NCI-H82 treated with DMSO at 0.1 percent for 48 hours (cell line): ENCODE measurements at regions not wholly inside any gene's neighbourhood (a gene's known extent, or its start where the extent isn't known, plus 50 kb on each side); places are given as distances from the start of the nearest gene placed in this dataset.

Experiments used
- DNase-seq: peaks from one replicate; lab custom pipeline; 2025; ENCODE audit not compliant: unreplicated experiment; lab: John Stamatoyannopoulos, UW

DNA sequence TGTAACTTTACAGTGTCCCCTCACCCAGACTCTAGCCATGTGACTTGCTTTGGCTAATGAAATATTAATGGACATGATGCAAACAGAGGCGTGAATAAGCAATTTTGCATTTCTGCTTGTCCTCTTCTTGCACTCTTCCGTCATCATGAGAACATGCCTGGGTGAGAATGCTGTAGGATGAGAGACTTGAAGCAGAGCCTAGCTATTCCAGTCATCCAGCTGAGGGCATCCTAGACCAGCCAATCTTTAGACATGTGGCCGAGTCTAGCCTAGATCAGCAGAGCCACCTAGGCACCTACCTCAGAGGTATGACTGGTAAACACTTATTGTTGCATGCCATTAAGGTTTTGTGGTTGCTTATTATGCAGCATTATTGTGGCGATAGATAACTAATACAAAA lies 450.5 kb upstream of the AZI2 start:
- no peak for DNase-seq

DNA sequence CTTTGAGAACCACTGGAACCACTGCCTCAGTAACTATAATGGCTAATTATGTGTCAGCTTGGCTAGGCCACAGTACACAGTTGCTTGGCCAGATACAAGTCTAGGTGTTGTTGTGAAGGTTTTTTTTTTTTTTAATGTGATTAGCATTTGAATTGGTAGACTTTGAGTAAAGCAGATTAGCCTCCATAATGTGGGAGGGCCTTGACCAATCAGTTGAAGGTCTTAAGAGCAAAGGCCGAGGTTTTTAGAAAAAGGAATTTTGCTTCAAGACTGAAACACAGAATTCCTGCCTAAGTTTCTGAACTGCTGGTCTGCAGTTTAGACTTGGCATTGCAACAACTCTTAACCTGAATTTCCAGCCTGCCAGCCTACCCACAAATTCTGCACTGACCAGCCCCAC lies 451.6 kb upstream of the AZI2 start:
- DNase-seq = no peak

DNA sequence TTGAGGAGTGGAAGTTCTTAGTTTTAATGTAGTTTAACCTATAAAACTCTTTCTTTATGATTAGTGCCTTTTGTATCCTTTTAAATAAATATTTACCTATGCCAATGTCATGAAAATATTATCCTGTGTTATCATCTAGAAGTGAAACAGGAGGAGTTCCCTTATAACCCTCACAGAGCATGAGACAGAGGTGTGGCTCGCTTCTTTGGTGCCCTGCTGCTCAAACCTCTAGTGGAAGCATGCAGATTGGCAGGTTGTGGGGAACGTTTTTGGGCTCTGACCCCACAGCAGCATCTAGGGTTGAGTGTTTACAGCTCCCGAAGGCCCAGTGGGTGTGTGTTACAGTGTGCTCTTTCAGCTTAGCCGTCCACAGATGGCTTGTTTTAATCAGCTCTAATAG lies 459.4 kb upstream of the AZI2 start:
- DNase-seq = no peak

DNA sequence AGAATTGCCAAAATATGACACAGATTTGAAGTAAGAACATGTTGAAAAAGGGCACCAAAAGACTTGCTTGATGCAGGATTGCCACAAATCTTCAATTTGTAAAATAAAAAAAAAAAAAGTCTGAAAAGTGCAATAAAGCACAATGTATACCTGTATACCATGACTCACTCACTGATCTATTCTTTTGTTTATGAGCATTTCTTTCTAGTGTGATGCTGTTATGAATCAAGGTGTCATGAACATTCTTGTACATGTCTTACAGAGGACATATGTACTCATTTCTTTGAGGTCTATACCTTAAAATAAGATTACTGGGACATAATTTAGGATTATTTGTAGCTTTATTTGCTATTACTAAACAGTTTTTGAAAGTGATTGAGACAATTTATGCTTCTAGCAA lies 464.9 kb upstream of the RBMS3 start:
- no peak for DNase-seq

DNA sequence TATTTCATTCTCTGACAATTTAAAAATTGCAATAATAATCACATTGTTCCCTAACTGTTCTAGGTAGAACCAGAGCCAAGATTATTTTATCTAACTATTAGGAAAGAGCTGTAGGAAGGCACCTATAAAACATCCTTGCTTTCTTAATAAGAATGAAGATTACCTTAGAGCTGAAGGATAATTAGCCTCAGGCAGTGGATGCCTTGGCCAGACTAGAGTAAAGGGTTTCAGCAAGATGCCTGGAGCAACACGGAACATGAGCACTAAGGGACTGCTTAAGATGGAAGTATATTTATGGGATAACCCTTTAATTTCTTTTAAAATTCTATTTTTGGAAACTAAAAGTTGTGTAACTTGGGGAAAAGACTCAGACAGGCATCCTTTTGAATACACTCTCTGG lies 456.6 kb upstream of the RBMS3 start:
- no peak for DNase-seq

DNA sequence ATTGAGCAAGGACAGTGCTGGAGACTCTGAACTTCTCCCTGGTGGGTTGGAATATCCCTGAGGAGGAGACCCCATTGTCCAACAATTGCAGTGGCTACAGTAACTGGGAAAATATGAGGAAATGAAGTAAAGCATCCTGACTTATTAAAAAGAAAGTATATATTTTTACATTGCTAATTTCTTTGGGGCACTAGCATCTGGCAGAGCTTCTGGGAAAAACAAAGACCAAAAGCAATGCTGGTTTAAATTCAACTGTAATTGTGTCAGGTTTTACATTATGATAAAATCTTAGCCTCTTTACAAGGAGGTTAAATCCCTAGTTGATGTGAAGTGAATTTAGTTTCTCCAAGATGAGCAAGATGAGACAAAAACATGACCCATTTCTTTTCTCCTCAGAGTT lies 454.0 kb upstream of the RBMS3 start:
- no peak for DNase-seq

DNA sequence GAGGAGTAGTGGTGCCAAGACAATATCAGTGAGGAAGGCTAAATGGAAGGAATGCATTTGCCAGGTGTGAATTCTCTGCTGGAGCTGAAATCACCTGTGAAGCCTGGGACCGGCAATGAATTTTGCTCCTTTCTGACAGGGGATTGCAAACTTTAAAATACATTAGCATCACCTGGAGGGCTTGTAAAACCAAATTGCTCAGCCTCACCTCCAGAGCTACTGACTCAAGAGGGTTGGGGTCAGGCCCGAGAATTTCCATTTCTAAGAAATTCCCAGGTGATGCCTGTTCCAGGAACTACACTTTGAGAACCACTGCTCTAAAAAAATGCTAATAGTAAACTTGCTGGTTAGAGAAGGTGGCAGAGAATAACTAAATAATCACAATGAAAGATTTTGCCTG lies 445.6 kb upstream of the RBMS3 start:
- no peak for DNase-seq

DNA sequence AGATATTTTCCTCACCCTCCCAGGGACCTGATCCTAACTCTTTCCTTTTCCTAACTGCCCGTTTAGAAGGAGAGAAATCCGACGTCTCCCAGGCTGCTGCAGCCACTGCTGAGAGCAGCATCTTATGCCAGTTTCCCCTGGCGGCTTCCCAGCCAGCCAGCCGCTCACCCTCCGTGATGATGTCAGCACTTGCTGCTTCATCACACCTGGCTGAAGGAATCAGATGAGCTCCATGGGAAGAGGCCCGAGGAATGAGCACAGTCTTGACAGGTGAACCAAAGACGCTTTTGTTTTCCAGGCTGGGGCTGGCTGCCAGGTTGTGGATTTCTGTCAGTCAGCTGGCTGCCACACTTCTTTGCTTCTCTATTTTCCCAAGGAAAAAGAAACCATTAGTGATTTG lies 445.1 kb upstream of the RBMS3 start:
- DNase-seq = no peak

DNA sequence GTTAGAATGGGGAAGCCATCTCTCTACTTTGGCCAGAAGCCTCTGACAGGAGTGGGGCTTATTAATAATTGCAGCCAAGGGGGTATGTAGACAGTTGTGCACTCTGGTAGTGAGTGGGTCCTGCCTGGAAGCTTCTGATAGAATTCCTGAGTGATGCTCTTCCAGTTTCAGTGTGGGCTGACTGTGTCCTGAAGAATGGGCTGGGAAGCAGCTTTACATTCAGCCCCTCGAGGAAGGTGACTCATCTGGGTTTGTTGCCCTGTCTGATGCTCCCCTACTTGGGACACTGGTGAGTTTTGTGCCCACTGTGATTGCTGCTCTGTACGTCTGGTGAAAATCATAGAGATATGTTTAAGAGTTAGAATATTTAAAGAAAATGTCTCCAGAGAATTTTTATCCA lies 444.7 kb upstream of the RBMS3 start:
- DNase-seq = no peak

DNA sequence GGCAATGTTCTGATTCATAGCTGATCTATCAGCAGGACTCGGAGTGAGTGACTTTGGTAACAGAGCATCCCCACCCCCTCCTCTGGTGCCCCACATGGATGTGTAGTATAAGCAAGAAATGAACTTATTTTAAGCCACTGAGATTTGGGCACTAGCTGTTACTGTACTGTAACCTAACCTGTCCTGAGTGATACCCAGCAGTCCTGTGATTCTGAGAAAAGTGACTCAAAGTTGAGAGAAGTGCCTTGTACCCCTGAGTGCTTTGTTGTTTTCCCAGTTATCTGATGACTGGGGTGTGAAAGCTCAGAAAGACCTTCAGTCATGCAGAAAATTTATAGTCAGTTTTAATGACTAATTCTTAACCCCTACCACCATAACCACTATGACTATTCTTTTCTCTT lies 439.9 kb upstream of the RBMS3 start:
- no peak for DNase-seq

DNA sequence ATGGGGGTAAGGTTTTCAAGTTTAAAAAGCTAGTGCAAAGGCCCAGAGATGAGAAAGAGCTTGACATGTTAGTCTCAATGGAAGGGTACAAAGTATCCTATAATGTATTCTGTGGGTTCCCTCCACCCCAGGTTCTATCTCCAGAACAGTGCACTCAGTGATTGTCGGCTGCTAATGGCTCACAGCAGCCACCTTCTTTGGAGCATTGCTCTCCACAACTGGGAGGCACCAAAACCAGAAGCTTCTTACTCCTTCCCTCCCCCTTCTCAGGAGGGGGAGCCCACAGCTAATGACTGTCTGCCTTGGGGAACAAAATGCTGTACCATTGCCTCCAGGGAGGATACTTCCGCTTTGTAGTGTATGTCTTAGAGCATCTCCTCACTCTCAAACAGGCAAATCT lies 439.4 kb upstream of the RBMS3 start:
- DNase-seq = no peak

DNA sequence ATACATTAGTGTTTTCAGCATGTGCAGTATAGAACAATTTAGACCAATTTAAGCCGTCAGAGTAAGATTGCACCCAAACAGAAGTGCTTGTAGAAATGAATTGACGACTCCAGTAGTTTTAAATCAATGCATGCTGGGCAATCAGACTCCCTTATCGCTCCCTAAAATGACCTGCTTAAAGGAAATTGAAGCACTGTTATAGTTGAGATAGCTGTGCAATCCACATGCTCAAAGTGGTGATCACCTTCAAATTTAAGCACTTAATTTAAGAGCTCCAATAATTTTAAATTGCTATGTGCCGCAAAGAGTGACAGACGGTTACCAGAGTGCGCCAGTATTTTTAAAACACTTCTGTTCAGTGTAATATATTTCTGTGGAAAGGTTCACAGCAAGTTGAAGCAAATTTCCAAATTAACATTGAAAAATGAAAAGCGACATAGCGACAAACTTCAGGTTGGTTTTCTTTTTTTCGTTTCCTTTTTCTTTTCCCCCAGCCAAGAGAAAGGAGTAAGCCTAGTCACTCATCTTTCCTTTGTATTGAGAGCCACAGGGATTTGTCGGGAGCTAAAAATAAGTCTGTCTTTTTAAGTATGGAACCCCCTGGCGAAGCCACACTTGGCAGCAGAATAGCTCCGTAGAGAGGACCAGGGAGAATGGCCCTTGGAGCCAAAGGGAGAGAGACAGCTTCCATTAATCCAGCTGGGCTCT lies 436.4 kb upstream of the RBMS3 start:
- no peak for DNase-seq

DNA sequence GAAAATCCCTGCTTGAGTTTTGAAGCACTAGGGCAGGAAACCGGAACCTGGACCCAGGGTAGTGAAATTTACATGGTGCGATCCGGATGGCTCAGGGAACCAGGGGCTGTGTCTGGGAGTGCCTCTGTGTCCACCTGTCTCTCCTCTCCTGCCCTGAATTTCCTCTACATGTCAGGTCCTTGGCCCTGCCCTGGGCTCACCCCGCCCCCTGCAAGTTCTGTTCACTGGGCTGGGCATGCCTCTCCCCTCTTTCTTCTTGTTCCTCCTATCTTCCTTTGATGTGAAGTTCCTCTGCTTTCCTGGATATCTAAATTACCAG lies 435.9 kb upstream of the RBMS3 start:
- DNase-seq = no peak

DNA sequence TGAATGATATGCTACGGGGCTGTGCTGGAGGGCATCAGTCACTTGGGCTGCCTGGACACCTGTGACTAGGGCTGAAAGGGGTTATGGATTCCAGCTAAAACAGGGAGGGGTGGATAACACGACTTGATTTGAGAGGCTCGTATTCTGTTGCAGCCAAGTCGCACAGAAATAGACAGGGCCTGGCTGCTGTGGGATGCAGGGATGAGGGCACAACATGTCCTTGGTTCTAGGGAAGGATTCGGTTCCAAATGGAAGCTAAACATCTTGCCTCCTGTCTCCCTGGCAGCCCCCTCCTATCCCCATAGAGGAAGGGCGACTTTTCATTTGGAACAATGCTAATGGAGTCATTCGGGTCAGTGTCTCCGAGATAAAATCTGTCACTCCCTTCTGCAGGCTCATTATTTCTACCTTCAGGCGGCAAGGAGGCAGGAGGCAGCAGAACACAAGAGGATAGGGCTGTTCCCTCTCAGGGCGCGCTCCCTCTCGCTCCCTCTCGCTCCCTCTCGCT lies 433.8 kb upstream of the RBMS3 start:
- no peak for DNase-seq

DNA sequence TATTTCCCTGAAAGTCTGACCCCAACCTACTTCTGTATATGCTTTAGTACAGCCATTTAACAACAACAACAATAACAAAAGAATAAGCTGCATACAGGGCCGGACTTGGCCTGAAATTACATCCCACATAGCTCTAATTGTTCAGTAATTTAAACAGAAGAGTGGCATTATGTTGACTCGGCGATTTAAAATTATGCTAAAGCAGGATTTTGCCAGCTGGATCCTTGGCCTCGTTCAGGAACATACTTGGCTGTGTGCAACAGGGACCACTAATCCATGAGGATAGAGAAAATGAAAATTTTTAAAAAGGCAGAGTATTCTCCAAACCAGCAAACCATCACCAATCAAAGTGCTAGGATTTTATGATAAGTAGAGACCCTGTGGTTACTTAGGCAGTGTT lies 433.1 kb upstream of the RBMS3 start:
- no peak for DNase-seq

DNA sequence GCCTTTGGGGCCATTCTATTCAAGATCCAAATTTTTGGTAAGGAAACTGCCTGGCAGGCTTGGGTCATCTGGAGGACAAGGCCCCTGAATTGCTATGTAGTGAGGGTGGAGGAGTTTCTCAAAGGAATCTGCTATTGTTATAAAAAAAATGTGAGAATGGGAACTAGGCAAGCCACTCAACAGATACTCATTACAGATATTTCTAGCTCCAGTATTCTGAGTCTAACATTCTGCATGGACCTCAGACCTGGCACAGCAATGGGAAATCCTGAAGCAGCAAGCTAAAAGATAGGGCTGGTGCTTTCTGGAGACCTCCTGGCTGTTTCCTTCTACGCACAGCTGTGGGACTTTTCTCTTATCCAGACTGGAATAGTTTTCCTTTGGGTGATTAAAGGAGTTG lies 430.7 kb upstream of the RBMS3 start:
- no peak for DNase-seq

DNA sequence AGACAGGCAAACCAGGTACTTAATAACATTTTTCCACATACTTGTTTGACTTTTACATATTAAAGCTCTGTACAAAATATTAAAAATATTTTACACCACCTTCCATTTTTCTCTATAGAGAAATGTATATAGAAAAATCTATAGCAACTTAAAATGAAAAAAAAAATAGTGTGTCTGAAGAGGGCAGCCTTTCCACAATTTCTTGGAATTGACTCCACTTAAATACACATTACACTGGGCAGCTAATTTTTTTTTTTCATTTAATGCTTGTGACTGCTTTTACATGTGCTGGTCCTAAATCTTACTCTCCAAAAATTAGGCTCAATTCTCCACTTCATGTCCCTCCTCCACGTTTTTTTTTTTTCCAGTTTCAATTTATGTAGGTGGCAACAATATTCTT lies 427.0 kb upstream of the RBMS3 start:
- no peak for DNase-seq

DNA sequence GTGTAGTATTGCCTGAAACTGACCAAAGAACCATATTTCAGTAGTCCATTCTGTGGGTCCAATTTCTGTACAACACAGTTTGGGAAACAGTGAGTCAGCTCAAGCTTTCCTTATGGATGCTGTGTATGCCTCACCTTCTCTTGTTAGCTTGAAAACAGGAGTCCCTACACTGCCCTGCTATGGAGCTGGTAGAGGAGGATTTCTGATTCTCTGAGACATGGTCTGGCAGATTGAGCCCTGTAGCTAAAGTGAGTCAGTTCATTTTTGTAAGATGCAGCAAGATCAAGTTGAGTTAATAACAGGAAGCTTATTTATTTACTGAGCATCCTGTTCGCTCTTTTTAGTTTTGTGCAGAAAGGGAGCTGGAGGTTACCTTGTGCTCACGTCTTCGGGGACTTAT lies 424.1 kb upstream of the RBMS3 start:
- no peak for DNase-seq

DNA sequence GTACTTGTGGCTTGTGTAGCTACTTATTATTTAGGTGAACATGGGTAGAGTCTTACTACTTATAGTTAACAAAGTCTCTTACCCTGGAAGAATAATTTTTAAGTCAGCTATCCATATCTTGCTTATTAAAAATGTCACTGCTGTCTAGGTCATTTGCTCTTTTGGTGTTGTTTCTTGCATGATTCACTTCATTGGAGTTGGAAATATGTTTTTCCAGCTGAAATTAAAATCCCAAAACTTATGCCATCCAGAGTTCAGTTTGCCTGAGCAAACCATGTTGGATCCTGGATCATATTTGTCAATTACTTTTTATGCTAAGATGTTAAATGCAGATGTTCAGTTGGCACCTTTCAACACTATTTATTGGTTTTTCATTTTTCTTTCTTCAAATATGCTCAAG lies 421.0 kb upstream of the RBMS3 start:
- no peak for DNase-seq

DNA sequence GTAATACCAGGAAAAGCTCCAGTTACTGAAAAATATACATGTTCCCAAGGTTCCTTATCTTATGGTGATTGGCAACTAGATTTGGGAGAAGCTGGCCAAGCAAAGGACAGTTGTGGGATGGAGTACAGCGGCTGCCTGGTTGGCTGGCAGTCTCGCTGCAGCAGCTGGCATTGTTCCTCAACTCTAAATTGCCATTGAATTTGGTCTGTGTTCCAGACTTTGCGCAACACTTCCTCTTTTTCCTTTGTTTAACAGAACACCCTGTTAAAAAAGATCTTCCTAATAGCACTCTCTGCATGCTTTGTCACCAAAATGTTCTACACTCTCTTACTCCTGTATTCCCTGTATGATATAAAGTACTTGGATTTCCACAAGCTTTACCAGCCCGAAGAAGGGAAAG lies 420.6 kb upstream of the RBMS3 start:
- no peak for DNase-seq

DNA sequence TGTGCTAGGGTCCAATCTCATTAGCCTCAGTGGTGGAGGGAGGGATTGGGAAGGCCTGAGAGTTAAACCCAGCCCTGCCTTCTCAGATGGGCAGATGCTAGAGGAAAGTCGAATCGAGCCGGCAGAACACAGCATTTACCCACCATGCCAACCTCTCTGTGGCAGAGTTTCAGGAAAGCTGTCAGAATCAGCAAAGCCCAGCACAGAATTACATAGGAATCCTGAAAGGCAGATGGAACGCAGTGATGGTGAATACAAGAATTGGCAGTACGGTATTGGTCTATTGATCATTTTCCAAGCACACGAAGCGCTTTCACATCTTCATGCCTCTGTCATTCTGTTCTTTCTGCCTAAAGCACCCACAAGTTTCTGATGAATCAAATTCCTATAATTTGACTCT lies 417.7 kb upstream of the RBMS3 start:
- peak; percentile 85 for DNase-seq

DNA sequence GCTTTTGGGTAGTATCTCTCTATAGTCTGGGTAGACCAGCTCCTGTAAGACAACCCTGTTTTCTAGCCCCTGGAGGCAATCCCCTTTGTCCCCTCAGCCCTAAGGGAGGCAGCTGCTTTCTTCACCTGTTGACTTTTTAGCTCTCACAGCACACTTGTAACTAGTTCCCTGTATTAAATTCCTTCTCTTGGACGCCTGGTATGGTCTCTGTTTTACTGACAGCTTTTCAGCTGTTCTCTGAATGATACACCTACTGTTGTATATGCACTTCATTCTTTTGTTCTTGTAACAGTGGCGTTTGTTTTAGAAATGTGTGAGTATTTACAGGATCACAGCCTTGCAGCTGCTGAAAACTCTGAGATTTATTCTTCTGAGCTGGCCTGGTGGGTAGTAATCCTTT lies 413.0 kb upstream of the RBMS3 start:
- DNase-seq = peak; percentile 25

DNA sequence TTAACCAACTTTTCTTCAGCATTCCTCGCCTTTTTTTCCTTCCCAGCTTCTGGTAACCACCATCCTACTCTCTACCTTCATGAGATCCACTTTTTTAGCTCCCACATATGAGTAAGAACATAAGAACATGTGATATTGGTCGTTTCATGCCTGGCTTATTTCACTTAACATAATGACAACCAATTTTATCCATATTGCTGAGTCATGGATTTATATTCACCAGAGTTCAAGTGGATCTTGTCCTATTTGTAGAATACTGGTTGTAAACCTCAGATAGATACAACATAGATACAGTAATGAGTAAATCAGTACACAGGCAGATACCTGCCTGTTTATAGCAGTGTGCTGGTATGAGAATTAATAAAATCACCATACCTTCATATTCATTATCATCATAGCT lies 412.0 kb upstream of the RBMS3 start:
- DNase-seq = no peak

DNA sequence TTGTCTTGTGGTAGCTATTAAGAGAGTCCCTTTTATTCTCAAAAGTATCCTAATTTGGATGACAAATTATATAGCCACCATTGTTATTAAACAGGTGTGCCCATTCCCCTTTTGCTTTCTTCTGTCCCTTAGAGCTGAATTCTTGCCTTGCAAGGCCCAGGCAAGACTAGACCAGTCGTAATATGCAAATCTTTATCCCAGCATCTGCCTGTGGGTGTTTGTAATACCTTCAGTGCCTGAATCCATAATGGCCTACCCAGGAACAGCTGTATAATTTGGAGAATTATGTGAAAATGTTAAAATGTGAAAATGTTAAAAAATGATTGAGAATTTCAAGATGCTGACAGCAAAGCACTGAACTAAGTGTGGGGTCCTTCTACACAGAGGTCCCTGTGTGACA lies 403.0 kb upstream of the RBMS3 start:
- no peak for DNase-seq
